ENCODE measurements at regions not wholly inside any gene's neighbourhood (a gene's known extent, or its start where the extent isn't known, plus 50 kb on each side); places are given as distances from the start of the nearest gene placed in this dataset.

DNA sequence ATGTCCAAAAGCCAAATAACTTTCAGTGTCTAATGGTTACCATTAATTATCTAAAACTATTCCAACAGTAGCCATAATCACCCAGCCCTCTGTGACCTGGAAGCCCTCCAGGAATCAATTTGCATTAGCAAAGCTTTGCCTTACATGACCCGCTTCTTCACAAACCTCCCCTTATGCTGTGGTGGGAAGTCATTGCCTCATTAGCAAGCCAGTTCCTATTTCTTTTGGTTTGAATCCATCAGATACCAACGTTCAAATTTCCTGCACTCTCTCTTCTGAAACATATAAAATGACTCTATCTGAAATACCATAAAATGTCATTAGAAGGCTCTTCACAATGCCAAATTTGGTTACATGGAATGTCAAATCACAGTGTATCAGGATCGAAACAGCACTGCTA is 268.3 kb upstream of the PRKD1 start:
- TF ChIP-seq, protein P1, sequence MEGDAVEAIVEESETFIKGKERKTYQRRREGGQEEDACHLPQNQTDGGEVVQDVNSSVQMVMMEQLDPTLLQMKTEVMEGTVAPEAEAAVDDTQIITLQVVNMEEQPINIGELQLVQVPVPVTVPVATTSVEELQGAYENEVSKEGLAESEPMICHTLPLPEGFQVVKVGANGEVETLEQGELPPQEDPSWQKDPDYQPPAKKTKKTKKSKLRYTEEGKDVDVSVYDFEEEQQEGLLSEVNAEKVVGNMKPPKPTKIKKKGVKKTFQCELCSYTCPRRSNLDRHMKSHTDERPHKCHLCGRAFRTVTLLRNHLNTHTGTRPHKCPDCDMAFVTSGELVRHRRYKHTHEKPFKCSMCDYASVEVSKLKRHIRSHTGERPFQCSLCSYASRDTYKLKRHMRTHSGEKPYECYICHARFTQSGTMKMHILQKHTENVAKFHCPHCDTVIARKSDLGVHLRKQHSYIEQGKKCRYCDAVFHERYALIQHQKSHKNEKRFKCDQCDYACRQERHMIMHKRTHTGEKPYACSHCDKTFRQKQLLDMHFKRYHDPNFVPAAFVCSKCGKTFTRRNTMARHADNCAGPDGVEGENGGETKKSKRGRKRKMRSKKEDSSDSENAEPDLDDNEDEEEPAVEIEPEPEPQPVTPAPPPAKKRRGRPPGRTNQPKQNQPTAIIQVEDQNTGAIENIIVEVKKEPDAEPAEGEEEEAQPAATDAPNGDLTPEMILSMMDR (IDR thresholded peaks at IDR 0.05; ENCODE audit: insufficient read depth, low read length) = no peak
- no peak for TF ChIP-seq POLR2AphosphoS5 (IDR thresholded peaks at IDR 0.05; ENCODE audit: low read depth)

All from HL-60 (cell line).